Kidney (tissue), 13 donors: ENCODE measurements at regions not wholly inside any gene's neighbourhood (a gene's known extent, or its start where the extent isn't known, plus 50 kb on each side); places are given as distances from the start of the nearest gene placed in this dataset.

Experiments
- DNase-seq, 5 donors: peaks; one replicate each; pipeline ENCODE4 v3.0.0-alpha.2; 2013 to 2020
- FAIRE-seq: peaks from 2 replicates; lab custom pipeline; 2012; peaks lifted over from hg19 to GRCh38; lab: Jason Lieb, UNC
- H3K27ac ChIP-seq, 2 donors: one replicate each; pipeline ENCODE4 v1.7.0; 2013; ENCODE audit warnings: low read depth in 2 of 2, low read length in 2 of 2, inconsistent platforms in 1 of 2
- H3K27me3 ChIP-seq: one replicate; pipeline ENCODE4 v1.7.1; 2013; ENCODE audit warnings: low read length, inconsistent platforms; ENCODE audit not compliant: control insufficient read depth, insufficient read depth
- H3K36me3 ChIP-seq, 3 donors: one replicate each; pipeline versions ENCODE4 v1.7.0 to v1.7.1; 2013; ENCODE audit warnings: low read length in 3 of 3, control low read depth in 1 of 3, inconsistent platforms in 1 of 3; ENCODE audit not compliant: insufficient read depth in 3 of 3, control insufficient read depth in 2 of 3
- H3K4me1 ChIP-seq, 3 donors: one replicate each; pipeline versions ENCODE4 v1.7.0 to v1.7.1; 2013; ENCODE audit warnings: low read length in 3 of 3, inconsistent platforms in 1 of 3, low read depth in 1 of 3; ENCODE audit not compliant: control insufficient read depth in 2 of 3, insufficient read depth in 2 of 3
- H3K4me3 ChIP-seq, 3 donors: one replicate each; pipeline versions ENCODE4 v1.7.0 to v1.8.1; 2013; ENCODE audit warnings: low read length in 3 of 3, control low read depth in 1 of 3, inconsistent platforms in 1 of 3
- H3K9ac ChIP-seq, 3 donors: one replicate each; pipeline versions ENCODE4 v1.7.0 to v1.7.1; 2013; ENCODE audit warnings: low read length in 3 of 3, control low read depth in 1 of 3, inconsistent platforms in 1 of 3
- H3K9me3 ChIP-seq, 3 donors: one replicate each; pipeline versions ENCODE4 v1.7.0 to v1.7.1; 2013; ENCODE audit warnings: low read length in 3 of 3, control low read depth in 1 of 3, inconsistent platforms in 1 of 3; ENCODE audit not compliant: control insufficient read depth in 2 of 3, insufficient read depth in 1 of 3
- intact Hi-C: fragments of 100-400 bp; cut with DNase I; formaldehyde crosslinking; loops from one replicate; pipeline ENCODE4 v1.11.1; 2022
- TF ChIP-seq, protein P1 (sequence below): IDR thresholded peaks from 3 replicates; pipeline ENCODE4 v1.5.1; 2012; ENCODE audit warnings: mild to moderate bottlenecking, moderate library complexity, borderline replicate concordance; ENCODE audit not compliant: insufficient read depth; ENCODE audit errors: extremely low read depth
- donor health status: control.
- donor health status: control.
- donor health status: control.
- donor health status: control.
- donor health status: control.
- donor health status: DM: yes; HTN: yes; CAD: no.
- donor health status: Normal renal cell carcinoma (clear cell type).

DNA sequence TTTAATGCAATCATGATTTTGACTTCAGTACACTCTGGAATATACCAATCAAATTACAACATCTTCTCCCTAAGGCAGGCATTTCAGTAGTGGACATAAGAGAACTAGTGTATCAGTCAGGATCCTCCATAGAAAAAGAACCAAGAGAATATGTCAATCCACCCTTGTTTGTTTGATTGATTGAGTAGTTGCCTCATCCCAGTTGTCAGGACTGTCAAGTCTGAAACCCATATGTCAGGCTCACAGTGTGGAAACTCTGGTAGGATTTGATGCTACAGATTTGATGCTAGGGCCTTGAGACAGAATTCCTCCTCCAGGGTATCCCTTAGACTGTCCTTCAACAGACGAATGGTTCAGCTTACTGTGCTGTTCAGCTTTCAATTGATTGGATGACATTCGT, 375.0 kb downstream of the ETS1 start:
- Histone ChIP-seq H3K4me1 (peaks cover 0 to 10% (median 3%) of the 10 kb centered on the region in 3 donors), H3K4me3 (no peak overlapping the region), H3K27ac (no peak overlapping the region), H3K27me3 (no peaks in the 10 kb centered on the region), H3K9me3 (no peaks in the 10 kb centered on the region), H3K36me3 (no peaks in the 10 kb centered on the region), H3K9ac (no peak overlapping the region)
- intact Hi-C loops, result no loop called here
- no peak for FAIRE-seq
- no peak for DNase-seq
- TF ChIP-seq, protein P1, sequence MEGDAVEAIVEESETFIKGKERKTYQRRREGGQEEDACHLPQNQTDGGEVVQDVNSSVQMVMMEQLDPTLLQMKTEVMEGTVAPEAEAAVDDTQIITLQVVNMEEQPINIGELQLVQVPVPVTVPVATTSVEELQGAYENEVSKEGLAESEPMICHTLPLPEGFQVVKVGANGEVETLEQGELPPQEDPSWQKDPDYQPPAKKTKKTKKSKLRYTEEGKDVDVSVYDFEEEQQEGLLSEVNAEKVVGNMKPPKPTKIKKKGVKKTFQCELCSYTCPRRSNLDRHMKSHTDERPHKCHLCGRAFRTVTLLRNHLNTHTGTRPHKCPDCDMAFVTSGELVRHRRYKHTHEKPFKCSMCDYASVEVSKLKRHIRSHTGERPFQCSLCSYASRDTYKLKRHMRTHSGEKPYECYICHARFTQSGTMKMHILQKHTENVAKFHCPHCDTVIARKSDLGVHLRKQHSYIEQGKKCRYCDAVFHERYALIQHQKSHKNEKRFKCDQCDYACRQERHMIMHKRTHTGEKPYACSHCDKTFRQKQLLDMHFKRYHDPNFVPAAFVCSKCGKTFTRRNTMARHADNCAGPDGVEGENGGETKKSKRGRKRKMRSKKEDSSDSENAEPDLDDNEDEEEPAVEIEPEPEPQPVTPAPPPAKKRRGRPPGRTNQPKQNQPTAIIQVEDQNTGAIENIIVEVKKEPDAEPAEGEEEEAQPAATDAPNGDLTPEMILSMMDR, result no peak

DNA sequence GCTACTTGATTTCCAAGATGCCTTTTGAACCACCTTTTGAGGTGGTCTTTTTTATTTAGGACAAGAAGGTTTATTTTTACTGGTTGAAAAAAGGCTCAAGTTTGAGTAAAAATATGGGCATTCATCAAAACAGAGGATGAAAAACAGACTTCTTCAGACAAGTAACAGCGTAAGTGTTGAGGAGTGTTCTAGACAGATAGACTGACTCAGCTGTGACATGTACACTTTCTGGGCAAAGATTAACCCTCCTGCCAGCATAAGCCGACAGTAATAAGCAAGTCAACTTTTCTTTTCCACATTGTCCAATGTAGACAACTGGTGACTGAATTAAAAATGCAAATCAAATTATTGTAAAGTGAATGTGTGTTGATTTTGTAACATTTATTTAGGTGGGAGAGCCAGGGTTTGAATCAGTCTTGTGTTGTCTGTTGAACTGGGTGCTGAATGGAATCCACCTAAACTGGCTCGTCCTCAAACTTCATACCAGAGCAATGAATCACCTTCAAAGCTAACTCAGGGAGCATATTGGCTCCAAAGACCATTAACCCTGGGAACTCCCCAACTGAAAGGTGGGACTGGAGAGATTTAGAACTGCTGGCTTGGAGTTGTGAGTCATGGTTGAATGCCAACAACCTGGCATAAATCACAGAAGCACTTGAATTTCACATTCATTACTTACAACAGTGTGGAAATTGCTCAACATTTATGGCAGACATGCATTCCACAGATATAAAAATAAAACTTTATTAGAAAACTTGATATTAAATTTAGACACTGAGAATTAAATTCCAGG, 377.0 kb downstream of the ETS1 start:
- Histone ChIP-seq H3K4me1 (peaks cover 0 to 10% (median 3%) of the 10 kb centered on the region in 3 donors), H3K27ac (peak overlapping the region in 1 of 2 donors; percentile 13), H3K27me3 (no peaks in the 10 kb centered on the region), H3K4me3 (peak overlapping the region in 1 of 3 donors; percentile 11), H3K9ac (no peak overlapping the region), H3K36me3 (no peaks in the 10 kb centered on the region), H3K9me3 (no peaks in the 10 kb centered on the region)
- intact Hi-C loops, result no loop called here
- FAIRE-seq (peak; percentile 79), DNase-seq (peak in 4 of 5 donors; percentile 54 to 94 (median 82))
- TF ChIP-seq, protein P1, result no peak

DNA sequence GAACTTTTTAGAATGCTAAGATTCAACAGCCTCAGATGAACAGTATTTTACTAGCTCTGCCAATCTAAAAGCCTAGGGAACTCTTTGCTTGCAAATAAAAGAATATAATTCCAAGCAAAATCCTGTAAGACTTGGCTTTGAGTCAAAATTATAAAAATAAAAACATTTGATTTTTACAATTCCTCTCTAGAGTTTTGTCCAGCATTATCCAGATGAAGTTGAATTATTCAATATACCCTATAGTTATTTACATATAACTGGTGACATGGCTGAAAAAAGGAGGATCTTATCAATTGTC, 378.3 kb downstream of the ETS1 start:
- TF ChIP-seq, protein P1, result no peak
- Histone ChIP-seq H3K27ac (no peak overlapping the region), H3K4me1 (peaks cover 0 to 10% (median 3%) of the 10 kb centered on the region in 3 donors), H3K9me3 (no peaks in the 10 kb centered on the region), H3K27me3 (no peaks in the 10 kb centered on the region), H3K36me3 (no peaks in the 10 kb centered on the region), H3K9ac (no peak overlapping the region), H3K4me3 (no peak overlapping the region)
- intact Hi-C loops, result no loop called here
- DNase-seq (no peak), FAIRE-seq (no peak)
